OCI-LY3 (cell line): ENCODE measurements at regions not wholly inside any gene's neighbourhood (a gene's known extent, or its start where the extent isn't known, plus 50 kb on each side); places are given as distances from the start of the nearest gene placed in this dataset.

Source experiments
- H2AFZ ChIP-seq: fragments of 200-600, 300-600 bp; shearing (Covaris generic); 2 replicates; pipeline ENCODE4 v1.6.0; 2014; ENCODE audit warnings: antibody characterized with exemption, low read depth, low read length
- H3K27ac ChIP-seq: fragments of 200-600, 300-600 bp; sonication (generic); 2 replicates; pipeline ENCODE4 v1.5.1; 2014; ENCODE audit warnings: mild to moderate bottlenecking, low read length, moderate library complexity, mixed read lengths
- H3K27me3 ChIP-seq: fragments of 200-600, 300-600 bp; sonication (generic); 2 replicates; pipeline ENCODE4 v1.6.1; 2014; ENCODE audit warnings: low read depth, low read length, mixed read lengths
- H3K36me3 ChIP-seq: fragments of 200-600, 300-600 bp; sonication (generic); replicated peaks from 2 replicates; pipeline ENCODE3; 2014; ENCODE audit warnings: low read depth, low read length, mixed read lengths
- H3K4me1 ChIP-seq: fragments of 300-600, 200-600 bp; sonication (generic); 2 replicates; pipeline ENCODE4 v1.6.1; 2014; ENCODE audit warnings: low read length, mixed read lengths
- H3K4me2 ChIP-seq: fragments of 200-600, 300-600 bp; sonication (generic); 2 replicates; pipeline ENCODE4 v1.6.1; 2014; ENCODE audit warnings: low read length, mixed read lengths
- H3K4me3 ChIP-seq: fragments of 300-600, 200-600 bp; sonication (generic); 2 replicates; pipeline ENCODE4 v1.5.1; 2014; ENCODE audit warnings: antibody characterized with exemption, mild to moderate bottlenecking, low read length, moderate library complexity
- H3K79me2 ChIP-seq: fragments of 300-600, 200-600 bp; shearing (Covaris generic); 2 replicates; pipeline ENCODE4 v1.6.1; 2014; ENCODE audit warnings: mild to moderate bottlenecking, low read length, mixed read lengths
- H3K9ac ChIP-seq: fragments of 300-600, 200-600 bp; shearing (Covaris generic); 2 replicates; pipeline ENCODE4 v1.6.0; 2014; ENCODE audit warnings: mild to moderate bottlenecking, low read length, moderate library complexity
- H3K9me3 ChIP-seq: fragments of 200-600, 300-600 bp; shearing (Covaris generic); 2 replicates; pipeline ENCODE4 v1.6.1; 2014; ENCODE audit warnings: low read length, mixed read lengths; ENCODE audit not compliant: insufficient read depth
- H4K20me1 ChIP-seq: fragments of 200-600, 300-600 bp; sonication (generic); 2 replicates; pipeline ENCODE4 v1.6.1; 2016; ENCODE audit warnings: low read length, mixed read lengths; ENCODE audit not compliant: insufficient read depth
- CTCF ChIP-seq: fragments of 200-600, 300-600 bp; sonication (generic); IDR thresholded peaks from 2 replicates; pipeline ENCODE4 v1.5.1; 2014; ENCODE audit warnings: antibody characterized with exemption, low read length, low read depth
- EZH2phosphoT487 ChIP-seq: fragments of 200-600 bp; shearing (Covaris generic); IDR thresholded peaks from 2 replicates; pipeline ENCODE4 v1.6.1; 2018; ENCODE audit warnings: antibody characterized with exemption, mixed run types, low read depth

- Histone ChIP-seq H3K9me3 (no peaks in the 10 kb centered on the region), H3K27ac (no peak overlapping the region), H3K4me1 (no peaks in the 10 kb centered on the region), H3K79me2 (no peaks in the 10 kb centered on the region), H3K9ac (no peak overlapping the region), H3K4me2 (no peak overlapping the region), H3K27me3 (no peaks in the 10 kb centered on the region), H3K36me3 (no peaks in the 10 kb centered on the region), H2AFZ (no peak overlapping the region), H4K20me1 (no peaks in the 10 kb centered on the region), H3K4me3 (no peak overlapping the region)
- no peak for TF ChIP-seq EZH2phosphoT487
- TF ChIP-seq CTCF, result no peak
Observed at GRCh38 chr18:30343090-30343489, 699.5 kb downstream of the DSC3 start.

- Histone ChIP-seq H3K36me3 (no peaks in the 10 kb centered on the region), H3K4me2 (no peak overlapping the region), H3K79me2 (no peaks in the 10 kb centered on the region), H2AFZ (no peak overlapping the region), H3K27me3 (no peaks in the 10 kb centered on the region), H3K4me3 (no peak overlapping the region), H3K9me3 (no peaks in the 10 kb centered on the region), H4K20me1 (no peaks in the 10 kb centered on the region), H3K4me1 (no peaks in the 10 kb centered on the region), H3K9ac (no peak overlapping the region), H3K27ac (no peak overlapping the region)
- TF ChIP-seq EZH2phosphoT487, result no peak
Observed at GRCh38 chr18:30342675-30343074, 699.9 kb downstream of the DSC3 start.

GRCh38 chr18:30334781-30335180 lies 707.8 kb downstream of the DSC3 start:
- Histone ChIP-seq H3K27ac (no peak overlapping the region), H3K27me3 (no peaks in the 10 kb centered on the region), H4K20me1 (no peaks in the 10 kb centered on the region), H3K4me1 (no peaks in the 10 kb centered on the region), H3K79me2 (no peaks in the 10 kb centered on the region), H3K4me3 (no peak overlapping the region), H3K9ac (no peak overlapping the region), H3K9me3 (no peaks in the 10 kb centered on the region), H3K36me3 (no peaks in the 10 kb centered on the region), H3K4me2 (no peak overlapping the region), H2AFZ (no peak overlapping the region)
- TF ChIP-seq EZH2phosphoT487, result no peak
- no peak for TF ChIP-seq CTCF

- H2AFZ ChIP-seq, result no peak overlapping the region
- no peaks in the 10 kb centered on the region for H3K79me2 ChIP-seq
- no peak overlapping the region for H3K9ac ChIP-seq
- H3K9me3 ChIP-seq, result no peaks in the 10 kb centered on the region
- H3K27ac ChIP-seq, result no peak overlapping the region
- no peaks in the 10 kb centered on the region for H3K4me1 ChIP-seq
- H3K36me3 ChIP-seq, result no peaks in the 10 kb centered on the region
- H3K27me3 ChIP-seq, result no peaks in the 10 kb centered on the region
- no peak overlapping the region for H3K4me3 ChIP-seq
- H4K20me1 ChIP-seq, result no peaks in the 10 kb centered on the region
- TF ChIP-seq EZH2phosphoT487, result no peak
- TF ChIP-seq CTCF, result no peak
- H3K4me2 ChIP-seq, result no peak overlapping the region
Observed at GRCh38 chr18:30333310-30333709, 709.2 kb downstream of the DSC3 start.

GRCh38 chr18:30328839-30329238 lies 713.7 kb downstream of the DSC3 start:
- Histone ChIP-seq H3K4me2 (no peak overlapping the region), H3K27me3 (no peaks in the 10 kb centered on the region), H3K4me3 (no peak overlapping the region), H3K79me2 (no peaks in the 10 kb centered on the region), H4K20me1 (no peaks in the 10 kb centered on the region), H3K36me3 (no peaks in the 10 kb centered on the region), H3K9me3 (no peaks in the 10 kb centered on the region), H3K27ac (no peak overlapping the region), H3K4me1 (peaks cover 3% of the 10 kb centered on the region; the same call in 1 of the 2 replicates), H2AFZ (no peak overlapping the region), H3K9ac (no peak overlapping the region)
- TF ChIP-seq EZH2phosphoT487 (no peak), CTCF (no peak)
